ENCODE measurements at regions not wholly inside any gene's neighbourhood (a gene's known extent, or its start where the extent isn't known, plus 50 kb on each side); places are given as distances from the start of the nearest gene placed in this dataset.

GRCh38 chr19:28989739-28990138, 223.2 kb downstream of the UQCRFS1 start:
- Histone ChIP-seq H3K36me3 (no peaks in the 10 kb centered on the region), H3K4me3 (no peak overlapping the region), H3K9ac (peak overlapping the region; percentile 22; the same call in 1 of the 2 replicates), H3K4me1 (peaks cover 42% of the 10 kb centered on the region), H3K27me3 (no peaks in the 10 kb centered on the region), H3K9me3 (peaks cover 27% of the 10 kb centered on the region), H3K27ac (peak overlapping the region; percentile 16; the same call in 1 of the 2 replicates), H3K4me2 (peak overlapping the region; percentile 80), H4K20me1 (no peaks in the 10 kb centered on the region)
- TF ChIP-seq Cebpa-rat (IDR thresholded peaks at IDR 0.05) = no peak

- no peak overlapping the region for H3K9ac ChIP-seq
Measured at GRCh38 chr19:28988066-28988465, 224.9 kb downstream of the UQCRFS1 start.

GRCh38 chr19:28987177-28987576, 225.8 kb downstream of the UQCRFS1 start:
- no peak overlapping the region for H3K4me3 ChIP-seq
- H4K20me1 ChIP-seq = no peaks in the 10 kb centered on the region
- H3K4me1 ChIP-seq = peaks cover 54% of the 10 kb centered on the region
- no peaks in the 10 kb centered on the region for H3K27me3 ChIP-seq
- H3K9me3 ChIP-seq = peaks cover under 1% of the 10 kb centered on the region; the same call in 1 of the 2 replicates
- H3K36me3 ChIP-seq = no peaks in the 10 kb centered on the region
- no peak overlapping the region for H3K4me2 ChIP-seq
- H3K9ac ChIP-seq = no peak overlapping the region
- no peak for TF ChIP-seq Cebpa-rat (IDR thresholded peaks at IDR 0.05)
- no peak overlapping the region for H3K27ac ChIP-seq

More at GRCh38 chr19:28988066-28988465, 224.9 kb downstream of the UQCRFS1 start:
- Histone ChIP-seq H4K20me1 (no peaks in the 10 kb centered on the region), H3K27me3 (no peaks in the 10 kb centered on the region), H3K36me3 (no peaks in the 10 kb centered on the region), H3K4me1 (peaks cover 47% of the 10 kb centered on the region), H3K4me3 (no peak overlapping the region), H3K9me3 (peaks cover 10% of the 10 kb centered on the region), H3K4me2 (0 out of 2 replicates have a peak overlapping the region, but pooled peaks have one; percentile 11), H3K27ac (no peak overlapping the region)
- TF ChIP-seq Cebpa-rat (IDR thresholded peaks at IDR 0.05) = no peak

- Histone ChIP-seq H3K27ac (no peak overlapping the region), H3K27me3 (no peaks in the 10 kb centered on the region), H3K9me3 (no peaks in the 10 kb centered on the region)
Measured at GRCh38 chr19:28985201-28985600, 227.8 kb downstream of the UQCRFS1 start.

GRCh38 chr19:28984315-28984714, 228.6 kb downstream of the UQCRFS1 start:
- Histone ChIP-seq H3K4me1 (peaks cover 43% of the 10 kb centered on the region), H3K27me3 (no peaks in the 10 kb centered on the region), H3K9me3 (no peaks in the 10 kb centered on the region), H3K4me3 (no peak overlapping the region), H3K9ac (no peak overlapping the region), H3K4me2 (no peak overlapping the region), H4K20me1 (no peaks in the 10 kb centered on the region), H3K36me3 (no peaks in the 10 kb centered on the region), H3K27ac (no peak overlapping the region)
- no peak for TF ChIP-seq Cebpa-rat (IDR thresholded peaks at IDR 0.05)

More at GRCh38 chr19:28985201-28985600, 227.8 kb downstream of the UQCRFS1 start:
- no peaks in the 10 kb centered on the region for H4K20me1 ChIP-seq
- H3K4me3 ChIP-seq = no peak overlapping the region
- no peak for TF ChIP-seq Cebpa-rat (IDR thresholded peaks at IDR 0.05)
- no peaks in the 10 kb centered on the region for H3K36me3 ChIP-seq
- H3K4me2 ChIP-seq = no peak overlapping the region
- H3K4me1 ChIP-seq = peaks cover 51% of the 10 kb centered on the region
- H3K9ac ChIP-seq = no peak overlapping the region

GRCh38 chr19:28983430-28983829, 229.5 kb downstream of the UQCRFS1 start:
- Histone ChIP-seq H3K4me2 (no peak overlapping the region), H3K27me3 (no peaks in the 10 kb centered on the region), H3K4me3 (no peak overlapping the region), H3K4me1 (peaks cover 34% of the 10 kb centered on the region), H3K36me3 (no peaks in the 10 kb centered on the region), H3K9ac (no peak overlapping the region), H4K20me1 (no peaks in the 10 kb centered on the region), H3K27ac (no peak overlapping the region), H3K9me3 (no peaks in the 10 kb centered on the region)
- no peak for TF ChIP-seq Cebpa-rat (IDR thresholded peaks at IDR 0.05)

GRCh38 chr19:28981994-28982393, 231.0 kb downstream of the UQCRFS1 start:
- no peak overlapping the region for H3K4me3 ChIP-seq
- no peak overlapping the region for H3K4me2 ChIP-seq
- no peaks in the 10 kb centered on the region for H3K36me3 ChIP-seq
- H3K4me1 ChIP-seq = peaks cover 23% of the 10 kb centered on the region
- no peaks in the 10 kb centered on the region for H3K27me3 ChIP-seq
- no peak for TF ChIP-seq Cebpa-rat (IDR thresholded peaks at IDR 0.05)
- H3K9ac ChIP-seq = no peak overlapping the region
- no peak overlapping the region for H3K27ac ChIP-seq
- H4K20me1 ChIP-seq = no peaks in the 10 kb centered on the region
- no peaks in the 10 kb centered on the region for H3K9me3 ChIP-seq

GRCh38 chr19:28981518-28981917, 231.4 kb downstream of the UQCRFS1 start:
- H4K20me1 ChIP-seq = no peaks in the 10 kb centered on the region
- H3K27ac ChIP-seq = no peak overlapping the region
- no peak for TF ChIP-seq Cebpa-rat (IDR thresholded peaks at IDR 0.05)
- no peak overlapping the region for H3K4me3 ChIP-seq
- H3K9ac ChIP-seq = no peak overlapping the region
- no peaks in the 10 kb centered on the region for H3K27me3 ChIP-seq
- peaks cover 23% of the 10 kb centered on the region for H3K4me1 ChIP-seq
- H3K9me3 ChIP-seq = no peaks in the 10 kb centered on the region
- no peaks in the 10 kb centered on the region for H3K36me3 ChIP-seq
- peak overlapping the region; percentile 8; the same call in 1 of the 2 replicates for H3K4me2 ChIP-seq

- Histone ChIP-seq H3K27me3 (no peaks in the 10 kb centered on the region), H3K36me3 (no peaks in the 10 kb centered on the region), H4K20me1 (no peaks in the 10 kb centered on the region), H3K4me1 (peaks cover 23% of the 10 kb centered on the region), H3K9me3 (no peaks in the 10 kb centered on the region), H3K27ac (no peak overlapping the region), H3K4me3 (no peak overlapping the region), H3K9ac (no peak overlapping the region), H3K4me2 (peak overlapping the region; percentile 29)
- TF ChIP-seq Cebpa-rat (IDR thresholded peaks at IDR 0.05) = no peak
Measured at GRCh38 chr19:28980236-28980868, 232.6 kb downstream of the UQCRFS1 start.

- TF ChIP-seq Cebpa-rat (IDR thresholded peaks at IDR 0.05) = no peak
Measured at GRCh38 chr19:28977826-28978225, 235.1 kb downstream of the UQCRFS1 start.

More at GRCh38 chr19:28977826-28978225, 235.1 kb downstream of the UQCRFS1 start:
- H3K4me2 ChIP-seq = no peak overlapping the region
- H3K4me3 ChIP-seq = no peak overlapping the region
- H4K20me1 ChIP-seq = no peaks in the 10 kb centered on the region
- H3K9ac ChIP-seq = no peak overlapping the region
- H3K4me1 ChIP-seq = peaks cover 15% of the 10 kb centered on the region
- no peaks in the 10 kb centered on the region for H3K27me3 ChIP-seq
- no peak overlapping the region for H3K27ac ChIP-seq
- H3K9me3 ChIP-seq = no peaks in the 10 kb centered on the region
- no peaks in the 10 kb centered on the region for H3K36me3 ChIP-seq
